SJSA1 (cell line): ENCODE measurements at regions not wholly inside any gene's neighbourhood (a gene's known extent, or its start where the extent isn't known, plus 50 kb on each side); places are given as distances from the start of the nearest gene placed in this dataset.
"Not testable (repeated sequence)": the region's sequence is repeated elsewhere in the genome, so short reads cannot be mapped to it uniquely, and the experiment has no call there.

Experiments used
- DNase-seq, 2 experiments: peaks; one replicate each; pipeline ENCODE4 v3.0.0-alpha.2; 2015 to 2020; ENCODE audit warnings: low spot score in 2 of 2, low read depth in 1 of 2
- H3K27ac ChIP-seq: fragments of 250-450 bp; sonication (Bioruptor Pico); 2 replicates; pipeline ENCODE4 v1.5.1; 2020; ENCODE audit warnings: mild to moderate bottlenecking, moderate library complexity
- H3K27me3 ChIP-seq: fragments of 250-450 bp; sonication (Bioruptor Pico); replicated peaks from 2 replicates; pipeline ENCODE4 v1.5.1; 2020; ENCODE audit warnings: mild to moderate bottlenecking, moderate library complexity
- H3K36me3 ChIP-seq: fragments of 250-450 bp; sonication (Bioruptor Pico); 2 replicates; pipeline ENCODE4 v1.5.1; 2020; ENCODE audit warnings: mild to moderate bottlenecking
- H3K4me1 ChIP-seq: fragments of 250-450 bp; sonication (Bioruptor Pico); replicated peaks from 2 replicates; pipeline ENCODE4 v1.6.1; 2021; ENCODE audit warnings: mild to moderate bottlenecking
- H3K4me3 ChIP-seq: fragments of 250-450 bp; sonication (Bioruptor Pico); 2 replicates; pipeline ENCODE4 v1.5.1; 2020; ENCODE audit warnings: mild to moderate bottlenecking
- H3K9me3 ChIP-seq: fragments of 250-450 bp; sonication (Bioruptor Pico); replicated peaks from 2 replicates; pipeline ENCODE4 v1.5.1; 2020; ENCODE audit warnings: mild to moderate bottlenecking

GRCh38 chr10:105743343-105744056, 1102.4 kb downstream of the SORCS3 start:
- Histone ChIP-seq H3K9me3 (peaks cover 3% of the 10 kb centered on the region), H3K27me3 (no peaks in the 10 kb centered on the region), H3K4me1 (no peaks in the 10 kb centered on the region), H3K4me3 (no peak overlapping the region), H3K36me3 (no peaks in the 10 kb centered on the region), H3K27ac (no peak overlapping the region)
- DNase-seq: no peak

- H3K27me3 ChIP-seq: no peaks in the 10 kb centered on the region
- DNase-seq: no peak
- H3K4me3 ChIP-seq: no peak overlapping the region
- no peaks in the 10 kb centered on the region for H3K36me3 ChIP-seq
- no peak overlapping the region for H3K27ac ChIP-seq
- H3K9me3 ChIP-seq: no peaks in the 10 kb centered on the region; the same call in none of the 2 replicates
- H3K4me1 ChIP-seq: no peaks in the 10 kb centered on the region
These were observed 1101.8 kb downstream of the SORCS3 start for GRCh38 chr10:105742923-105743322.

GRCh38 chr10:105742184-105742583, 1101.1 kb downstream of the SORCS3 start:
- H3K27me3 ChIP-seq: no peaks in the 10 kb centered on the region
- no peaks in the 10 kb centered on the region for H3K36me3 ChIP-seq
- H3K4me3 ChIP-seq: no peak overlapping the region
- H3K9me3 ChIP-seq: no peaks in the 10 kb centered on the region; the same call in none of the 2 replicates
- DNase-seq: no peak
- no peaks in the 10 kb centered on the region for H3K4me1 ChIP-seq
- no peak overlapping the region for H3K27ac ChIP-seq

- H3K9me3 ChIP-seq: no peaks in the 10 kb centered on the region
- H3K4me3 ChIP-seq: no peak overlapping the region
- H3K27me3 ChIP-seq: no peaks in the 10 kb centered on the region
- H3K27ac ChIP-seq: no peak overlapping the region
- no peaks in the 10 kb centered on the region for H3K36me3 ChIP-seq
- DNase-seq: no peak
- H3K4me1 ChIP-seq: no peaks in the 10 kb centered on the region
These were observed 1093.4 kb downstream of the SORCS3 start for GRCh38 chr10:105734479-105734878.

GRCh38 chr10:105733924-105734323, 1092.8 kb downstream of the SORCS3 start:
- Histone ChIP-seq H3K4me3 (no peak overlapping the region), H3K27ac (no peak overlapping the region), H3K27me3 (no peaks in the 10 kb centered on the region), H3K9me3 (no peaks in the 10 kb centered on the region), H3K4me1 (no peaks in the 10 kb centered on the region), H3K36me3 (no peaks in the 10 kb centered on the region)
- DNase-seq: no peak

GRCh38 chr10:105729428-105729827, 1088.3 kb downstream of the SORCS3 start:
- Histone ChIP-seq H3K36me3 (no peaks in the 10 kb centered on the region), H3K27ac (no peak overlapping the region), H3K27me3 (no peaks in the 10 kb centered on the region), H3K9me3 (no peaks in the 10 kb centered on the region), H3K4me1 (no peaks in the 10 kb centered on the region), H3K4me3 (no peak overlapping the region)
- no peak for DNase-seq

- not testable (repeated sequence) for H3K27me3 ChIP-seq, H3K4me1 ChIP-seq, H3K36me3 ChIP-seq, H3K4me3 ChIP-seq, DNase-seq, H3K27ac ChIP-seq, H3K9me3 ChIP-seq
These were observed 1086.5 kb downstream of the SORCS3 start for GRCh38 chr10:105727586-105727985.

- H3K4me1 ChIP-seq: no peaks in the 10 kb centered on the region
- no peak for DNase-seq
- no peaks in the 10 kb centered on the region for H3K27me3 ChIP-seq
- H3K27ac ChIP-seq: no peak overlapping the region
- no peak overlapping the region for H3K4me3 ChIP-seq
- no peaks in the 10 kb centered on the region for H3K36me3 ChIP-seq
- H3K9me3 ChIP-seq: no peaks in the 10 kb centered on the region
These were observed 1086.0 kb downstream of the SORCS3 start for GRCh38 chr10:105727131-105727530.

- no peaks in the 10 kb centered on the region for H3K27me3 ChIP-seq
- H3K9me3 ChIP-seq: no peaks in the 10 kb centered on the region
- H3K36me3 ChIP-seq: no peaks in the 10 kb centered on the region
- no peak overlapping the region for H3K27ac ChIP-seq
- H3K4me3 ChIP-seq: no peak overlapping the region
- no peaks in the 10 kb centered on the region for H3K4me1 ChIP-seq
- DNase-seq: no peak
These were observed 1085.1 kb downstream of the SORCS3 start for GRCh38 chr10:105726149-105726548.

GRCh38 chr10:105725007-105725406, 1083.9 kb downstream of the SORCS3 start:
- H3K27me3 ChIP-seq: no peaks in the 10 kb centered on the region
- H3K27ac ChIP-seq: no peak overlapping the region
- no peaks in the 10 kb centered on the region for H3K36me3 ChIP-seq
- DNase-seq: no peak
- H3K4me3 ChIP-seq: no peak overlapping the region
- no peaks in the 10 kb centered on the region for H3K9me3 ChIP-seq
- no peaks in the 10 kb centered on the region for H3K4me1 ChIP-seq

GRCh38 chr10:105718207-105718995, 1077.3 kb downstream of the SORCS3 start:
- no peaks in the 10 kb centered on the region for H3K27me3 ChIP-seq
- no peak for DNase-seq
- no peaks in the 10 kb centered on the region for H3K4me1 ChIP-seq
- H3K9me3 ChIP-seq: no peaks in the 10 kb centered on the region
- no peaks in the 10 kb centered on the region for H3K36me3 ChIP-seq
- no peak overlapping the region for H3K27ac ChIP-seq
- no peak overlapping the region for H3K4me3 ChIP-seq

GRCh38 chr10:105714728-105715127, 1073.6 kb downstream of the SORCS3 start:
- H3K36me3 ChIP-seq: no peaks in the 10 kb centered on the region

GRCh38 chr10:105707603-105708002, 1066.5 kb downstream of the SORCS3 start:
- Histone ChIP-seq H3K36me3 (no peaks in the 10 kb centered on the region), H3K4me1 (no peaks in the 10 kb centered on the region), H3K9me3 (no peaks in the 10 kb centered on the region), H3K27ac (no peak overlapping the region), H3K27me3 (no peaks in the 10 kb centered on the region), H3K4me3 (no peak overlapping the region)
- DNase-seq: no peak

More at GRCh38 chr10:105714728-105715127, 1073.6 kb downstream of the SORCS3 start:
- no peaks in the 10 kb centered on the region for H3K9me3 ChIP-seq
- DNase-seq: no peak
- no peaks in the 10 kb centered on the region for H3K4me1 ChIP-seq
- no peak overlapping the region for H3K27ac ChIP-seq
- H3K27me3 ChIP-seq: no peaks in the 10 kb centered on the region
- H3K4me3 ChIP-seq: no peak overlapping the region

- no peaks in the 10 kb centered on the region for H3K36me3 ChIP-seq
These were observed 1065.4 kb downstream of the SORCS3 start for GRCh38 chr10:105706281-105707026.

More at GRCh38 chr10:105706281-105707026, 1065.4 kb downstream of the SORCS3 start:
- DNase-seq: no peak
- Histone ChIP-seq H3K4me3 (no peak overlapping the region), H3K9me3 (0 out of 2 replicates have a peak, but pooled peaks cover 2% of the 10 kb centered on the region), H3K27me3 (no peaks in the 10 kb centered on the region), H3K27ac (no peak overlapping the region), H3K4me1 (no peaks in the 10 kb centered on the region)
